B cell (primary cell): ENCODE measurements at regions not wholly inside any gene's neighbourhood (a gene's known extent, or its start where the extent isn't known, plus 50 kb on each side); places are given as distances from the start of the nearest gene placed in this dataset.

Source experiments
- ATAC-seq: fragments of 200-7000 bp; cut with Tn5 transposase; one replicate; pipeline ENCODE4 v1.10.0; 2021; ENCODE audit warnings: low read depth, mild to moderate bottlenecking, moderate number of reproducible peaks, moderate library complexity
- CTCF ChIA-PET: fragments of 350-600 bp; sonication (Branson Sonifier 250); formaldehyde crosslinking; loops from one replicate; lab custom pipeline; 2021; ENCODE audit warnings: antibody characterized with exemption, inconsistent platforms; lab: Charles Lee
- POLR2A ChIA-PET: fragments of 350-600 bp; sonication (Branson Sonifier 250); formaldehyde crosslinking; loops from one replicate; lab custom pipeline; 2021; ENCODE audit warnings: antibody characterized with exemption; lab: Charles Lee
- DNase-seq: peaks from one replicate; pipeline ENCODE4 v3.0.0; 2013
- H2AFZ ChIP-seq: 2 replicates; pipeline ENCODE4 v1.6.1; 2012; ENCODE audit warnings: mild to moderate bottlenecking, low read depth, low read length; ENCODE audit not compliant: insufficient read depth, poor library complexity, severe bottlenecking
- H3K27ac ChIP-seq, 2 donors: 1 replicate in 1 of 2; 2 replicates in 1 of 2; pipeline ENCODE4 v1.5.1; 2012 to 2013; ENCODE audit warnings: low read length in 2 of 2, mild to moderate bottlenecking in 2 of 2, moderate library complexity in 1 of 2
- H3K27me3 ChIP-seq, 4 experiments: fragments of 200-600 bp in 1 of 4; sonication (generic) in 1 of 4; replicated peaks in 1 of 4; 1 replicate in 2 of 4; 2 replicates in 2 of 4; pipeline versions ENCODE4 v1.6.1 to v1.7.0; 2013 to 2016; ENCODE audit warnings: low read length in 3 of 4, mild to moderate bottlenecking in 2 of 4, mixed read lengths in 1 of 4, moderate library complexity in 1 of 4; ENCODE audit not compliant: insufficient read depth in 4 of 4, control insufficient read depth in 3 of 4; ENCODE audit errors: control extremely low read depth in 1 of 4
- H3K36me3 ChIP-seq, 2 experiments: replicated peaks in 1 of 2; 1 replicate in 1 of 2; 2 replicates in 1 of 2; pipeline versions ENCODE4 v1.6.1 to v1.7.1; 2013; ENCODE audit warnings: low read length in 1 of 2; ENCODE audit not compliant: insufficient read depth in 2 of 2, control insufficient read depth in 1 of 2; ENCODE audit errors: control extremely low read depth in 1 of 2, extremely low read depth in 1 of 2
- H3K4me1 ChIP-seq, 2 donors: fragments of 200-600 bp in 1 of 2; sonication (generic) in 1 of 2; 1 replicate in 1 of 2; 2 replicates in 1 of 2; pipeline versions ENCODE4 v1.5.1 to v1.6.1; 2013 to 2017; ENCODE audit warnings: low read length in 2 of 2; ENCODE audit not compliant: control insufficient read depth in 2 of 2, insufficient read depth in 2 of 2
- H3K4me2 ChIP-seq: replicated peaks from 2 replicates; pipeline ENCODE3; 2012; ENCODE audit warnings: mild to moderate bottlenecking, low read depth, low read length; ENCODE audit not compliant: poor library complexity, severe bottlenecking
- H3K4me3 ChIP-seq, 5 experiments: fragments of 200-600 bp in 1 of 5; sonication (generic) in 1 of 5; 1 replicate in 3 of 5; 2 replicates in 2 of 5; pipeline versions ENCODE4 v1.5.1 to v1.7.0; 2011 to 2016; ENCODE audit warnings: low read length in 4 of 5, mild to moderate bottlenecking in 4 of 5, low read depth in 2 of 5, control low read depth in 1 of 5, moderate library complexity in 1 of 5; ENCODE audit not compliant: insufficient read depth in 1 of 5; ENCODE audit errors: control extremely low read depth in 1 of 5, extremely low read depth in 1 of 5
- H3K79me2 ChIP-seq: fragments of 200-600 bp; sonication (generic); one replicate; pipeline ENCODE4 v1.6.0; 2016; ENCODE audit warnings: low read length; ENCODE audit not compliant: control insufficient read depth, insufficient read depth
- H3K9ac ChIP-seq: fragments of 200-600 bp; sonication (generic); 2 replicates; pipeline ENCODE4 v1.6.1; 2017; ENCODE audit warnings: mild to moderate bottlenecking, low read length, moderate library complexity
- H3K9me3 ChIP-seq, 3 donors: one replicate each; pipeline versions ENCODE4 v1.6.1 to v1.7.1; 2013; ENCODE audit warnings: low read length in 2 of 3; ENCODE audit not compliant: control insufficient read depth in 2 of 3, insufficient read depth in 1 of 3; ENCODE audit errors: control extremely low read depth in 1 of 3
- H4K20me1 ChIP-seq: 2 replicates; pipeline ENCODE4 v1.6.0; 2012; ENCODE audit warnings: mild to moderate bottlenecking, low read length; ENCODE audit not compliant: insufficient read depth, control insufficient read depth, poor library complexity, severe bottlenecking
- H3K27ac Mint-ChIP-seq: one replicate; pipeline ENCODE4 v1.8.0; 2021; ENCODE audit warnings: mixed read lengths
- H3K27me3 Mint-ChIP-seq: one replicate; pipeline ENCODE4 v1.8.0; 2021; ENCODE audit warnings: mixed read lengths
- H3K4me1 Mint-ChIP-seq: one replicate; pipeline ENCODE4 v1.8.0; 2021; ENCODE audit warnings: mixed read lengths
- H3K4me3 Mint-ChIP-seq: one replicate; pipeline ENCODE4 v1.8.0; 2021; ENCODE audit warnings: mixed read lengths
- H3K9me3 Mint-ChIP-seq: one replicate; pipeline ENCODE4 v1.8.0; 2022; ENCODE audit warnings: mixed read lengths; ENCODE audit not compliant: insufficient read depth
- CTCF ChIP-seq: fragments of 200-600 bp; IDR thresholded peaks from one replicate; pipeline ENCODE4 v1.8.0; 2022; ENCODE audit warnings: antibody characterized with exemption, mild to moderate bottlenecking
- EZH2 ChIP-seq: IDR thresholded peaks from 2 replicates; pipeline ENCODE4 v1.6.1; 2012; ENCODE audit warnings: borderline replicate concordance, low read depth, mild to moderate bottlenecking, moderate library complexity, low read length; ENCODE audit not compliant: insufficient read depth, poor library complexity, severe bottlenecking
- intact Hi-C: fragments of 100-400 bp; cut with micrococcal nuclease; formaldehyde crosslinking; loops from one replicate; pipeline ENCODE4 v1.10.0; 2022

GRCh38 chr4:66829310-66829709 lies 716.0 kb downstream of the CENPC start:
- intact Hi-C loops = no loop called here
- ChIA-PET POLR2A (no interaction called here), CTCF (no interaction called here)

GRCh38 chr4:66820681-66821080 lies 724.6 kb downstream of the CENPC start:
- H3K9me3 Mint-ChIP-seq = no peaks in the 10 kb centered on the region
- TF ChIP-seq CTCF = no peak
- no peak for TF ChIP-seq EZH2
- no peaks in the 10 kb centered on the region for H3K27me3 ChIP-seq
- no peaks in the 10 kb centered on the region for H3K4me1 ChIP-seq
- no peaks in the 10 kb centered on the region for H3K27me3 Mint-ChIP-seq
- H3K36me3 ChIP-seq = no peaks in the 10 kb centered on the region
- no peak overlapping the region for H3K4me3 ChIP-seq
- DNase-seq = no peak
- POLR2A ChIA-PET = no interaction called here
- no peak overlapping the region for H3K4me2 ChIP-seq
- H3K27ac ChIP-seq = no peak overlapping the region
- H3K9ac ChIP-seq = no peak overlapping the region
- no peak overlapping the region for H3K27ac Mint-ChIP-seq
- intact Hi-C loops = no loop called here
- H3K4me1 Mint-ChIP-seq = no peaks in the 10 kb centered on the region
- H3K9me3 ChIP-seq = no peaks in the 10 kb centered on the region
- no peaks in the 10 kb centered on the region for H4K20me1 ChIP-seq
- no peak for ATAC-seq
- no peak overlapping the region for H3K4me3 Mint-ChIP-seq
- CTCF ChIA-PET = no interaction called here
- no peaks in the 10 kb centered on the region for H3K79me2 ChIP-seq
- no peak overlapping the region for H2AFZ ChIP-seq

More at GRCh38 chr4:66829310-66829709, 716.0 kb downstream of the CENPC start:
- no peaks in the 10 kb centered on the region for H3K4me1 ChIP-seq
- Mint-ChIP-seq H3K9me3 (peaks cover 2% of the 10 kb centered on the region), H3K27ac (no peak overlapping the region), H3K4me1 (no peaks in the 10 kb centered on the region), H3K27me3 (no peaks in the 10 kb centered on the region), H3K4me3 (no peak overlapping the region)
- H3K4me2 ChIP-seq = no peak overlapping the region
- DNase-seq (no peak), ATAC-seq (no peak)
- no peaks in the 10 kb centered on the region for H3K9me3 ChIP-seq
- H3K79me2 ChIP-seq = no peaks in the 10 kb centered on the region
- no peaks in the 10 kb centered on the region for H3K27me3 ChIP-seq
- no peak overlapping the region for H3K9ac ChIP-seq
- no peak overlapping the region for H3K4me3 ChIP-seq
- no peak overlapping the region for H2AFZ ChIP-seq
- no peak overlapping the region for H3K27ac ChIP-seq
- H3K36me3 ChIP-seq = no peaks in the 10 kb centered on the region
- H4K20me1 ChIP-seq = no peaks in the 10 kb centered on the region
- TF ChIP-seq CTCF (no peak), EZH2 (no peak)
